ENCODE measurements at regions not wholly inside any gene's neighbourhood (a gene's known extent, or its start where the extent isn't known, plus 50 kb on each side); places are given as distances from the start of the nearest gene placed in this dataset.
A peak's percentile ranks its signal among the peaks of the same experiment; 100 is the strongest.

DNA sequence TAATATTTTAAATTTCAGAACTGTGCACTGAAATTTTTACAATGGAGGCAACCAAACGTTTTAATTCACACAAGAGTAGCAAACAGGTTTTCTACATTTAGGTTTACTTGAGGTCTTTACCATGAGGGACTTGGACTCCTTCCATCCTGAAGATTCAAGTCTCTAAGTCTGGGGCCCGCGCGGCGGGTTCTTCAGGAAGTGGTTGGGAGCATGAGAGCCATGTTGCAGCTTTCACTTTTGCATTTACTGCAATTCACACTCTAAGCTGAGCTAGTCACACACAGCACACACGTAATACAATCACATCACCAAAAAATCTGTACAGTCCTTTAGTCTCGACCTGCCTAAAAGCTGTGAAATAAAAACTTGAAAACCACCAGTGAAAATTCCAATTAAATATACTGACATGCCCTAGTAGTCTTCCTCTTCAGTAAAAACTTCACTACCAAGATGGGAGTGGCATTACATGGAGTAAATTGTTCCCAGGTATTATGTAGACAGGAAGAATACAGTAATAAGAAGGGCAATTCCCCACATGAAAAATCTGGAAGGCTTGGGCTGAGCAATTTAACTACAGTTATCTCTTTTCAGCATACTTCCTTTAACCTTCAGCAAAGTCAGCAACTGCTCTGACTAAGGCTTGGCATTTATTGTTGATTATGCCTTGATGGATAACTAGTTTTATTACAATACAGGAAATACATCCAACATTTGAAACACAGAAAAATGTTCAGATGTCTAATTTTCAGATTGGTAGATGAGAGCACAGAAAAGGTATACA is 571.1 kb upstream of the DIPK2B start:
- ATAC-seq (ENCODE audit: low read depth) = peak; percentile 16
- dilution Hi-C loops (cut with HindIII; ENCODE audit: low sequenced_read_pairs, unreplicated experiment) (no loop called here), in situ Hi-C loops (cut with MboI; ENCODE audit: low sequenced_read_pairs) (no loop called here)

More for the DNA sequence above, 571.1 kb upstream of the DIPK2B start:
- H3K4me3 ChIP-seq (ENCODE audit: insufficient read depth, low read depth, low read length) = peak overlapping the region; percentile 68
- H3K4me2 ChIP-seq (ENCODE audit: low read depth, low read length) = peak overlapping the region; percentile 91
- H3K4me1 ChIP-seq (ENCODE audit: control insufficient read depth, insufficient read depth, low read length) = peaks cover 6% of the 10 kb centered on the region; the same call in 1 of the 2 replicates
- peak overlapping the region; percentile 87 for H3K18ac ChIP-seq (ENCODE audit: low read depth, low read length)
- peak overlapping the region; percentile 59; the same call in 1 of the 2 replicates for H3K4ac ChIP-seq (ENCODE audit: low read depth, low read length)
- peak overlapping the region; percentile 70; the same call in 1 of the 2 replicates for H4K5ac ChIP-seq (ENCODE audit: low read depth, low read length)
- H3K56ac ChIP-seq (ENCODE audit: extremely low read depth, insufficient read depth, low read length) = peak overlapping the region; percentile 80
- peak overlapping the region; percentile 80; the same call in 1 of the 2 replicates for H3K23ac ChIP-seq (ENCODE audit: low read depth, low read length)
- TF ChIP-seq CTCF (conservative IDR thresholded peaks at IDR 0.05; ENCODE audit: low read depth, low read length) = no peak
- peak; percentile 38; the same call in 1 of the 2 replicates for TF ChIP-seq MAFK (IDR thresholded peaks at IDR 0.05; ENCODE audit: low read depth, low read length)
- H2AFZ ChIP-seq (replicated peaks; ENCODE audit: low read length, poor library complexity) = no peak overlapping the region
- intact Hi-C loops (cut with micrococcal nuclease) = loop anchor here (1.0 to 10.0 kb wide), 4 partner anchors 37 to 603 kb away; no protein-coding TSS in a partner anchor
- no peaks in the 10 kb centered on the region; the same call in 1 of the 2 replicates for H3K27me3 ChIP-seq (ENCODE audit: control insufficient read depth, insufficient read depth, low read length)
- BruUV-seq (replicated peaks) = no TSS peak
- no peaks in the 10 kb centered on the region for H3K79me1 ChIP-seq (ENCODE audit: low read depth in 1 of 2, low read length in 2 of 2)
- POLR2A ChIA-PET (ENCODE audit: unreplicated experiment) = interaction anchor here (1.0 to 1.2 kb wide), 2 partner anchors 31 to 74 kb away, joined by 3 to 8 read pairs; no protein-coding TSS in a partner anchor
- H2BK15ac ChIP-seq (ENCODE audit: low read depth, low read length) = 0 out of 3 replicates have a peak overlapping the region, but pooled peaks have one; percentile 12
- H3K27ac ChIP-seq (ENCODE audit: insufficient read depth, low read length) = peak overlapping the region; percentile 77; the same call in 1 of the 2 replicates
- no peaks in the 10 kb centered on the region for H3K9me3 ChIP-seq (ENCODE audit: control insufficient read depth, insufficient read depth, low read length)
- H3K9ac ChIP-seq (ENCODE audit: low read depth, low read length) = peak overlapping the region; percentile 53
- peak overlapping the region; percentile 36; the same call in 1 of the 2 replicates for H3K14ac ChIP-seq (replicated peaks; ENCODE audit: low read depth, low read length)
- CTCF ChIA-PET = no interaction called here
- peak overlapping the region; percentile 84 to 85; a peak in 3 of 4 replicates for H4K8ac ChIP-seq (ENCODE audit: low read depth in 2 of 2, low read length in 2 of 2)
- peak overlapping the region; percentile 81 for H2BK5ac ChIP-seq (ENCODE audit: low read depth, low read length, poor library complexity, severe bottlenecking)
- no peak overlapping the region for H2AK9ac ChIP-seq (replicated peaks; ENCODE audit: low read depth, low read length, poor library complexity)
- H2BK120ac ChIP-seq (ENCODE audit: low read depth, low read length) = peak overlapping the region; percentile 72
- DNase-seq = peak; percentile 80
- whole genome bisulfite sequencing, 2 experiments (ENCODE audit: extremely low coverage in 2 of 2, insufficient read length in 1 of 2) = no CpG with 5 or more reads among the region's 7 CpGs
- H2AK5ac ChIP-seq (ENCODE audit: low read depth, low read length) = no peak overlapping the region
- peaks cover 2% of the 10 kb centered on the region; the same call in 1 of the 2 replicates for H4K20me1 ChIP-seq (ENCODE audit: insufficient read depth, low read length)
- H3K36me3 ChIP-seq (ENCODE audit: control insufficient read depth, insufficient read depth, low read length) = no peaks in the 10 kb centered on the region; the same call in 1 of the 2 replicates
- no peaks in the 10 kb centered on the region for H3K9me1 ChIP-seq (ENCODE audit: insufficient read depth, low read length)
- H2BK20ac ChIP-seq (ENCODE audit: low read depth, low read length) = peak overlapping the region; percentile 73; the same call in 1 of the 2 replicates
- H4K91ac ChIP-seq (ENCODE audit: insufficient read depth, low read depth, low read length) = peak overlapping the region; percentile 83

All from IMR-90 (cell line).